ENCODE measurements at regions not wholly inside any gene's neighbourhood (a gene's known extent, or its start where the extent isn't known, plus 50 kb on each side); places are given as distances from the start of the nearest gene placed in this dataset.

GRCh38 chr5:5544094-5544663 lies 121.7 kb downstream of the ICE1 start:
- DNase-seq (ENCODE audit: low read depth) = no peak

GRCh38 chr5:5542654-5543053 lies 120.2 kb downstream of the ICE1 start:
- DNase-seq (ENCODE audit: low read depth) = no peak

- no peak for DNase-seq (ENCODE audit: low read depth)
Observed at GRCh38 chr5:5540065-5540464, 117.6 kb downstream of the ICE1 start.

Measured in iris pigment epithelial cell (primary cell).